Keratinocyte (primary cell): ENCODE measurements at regions not wholly inside any gene's neighbourhood (a gene's known extent, or its start where the extent isn't known, plus 50 kb on each side); places are given as distances from the start of the nearest gene placed in this dataset.

ENCODE experiments used
- DNase-seq: peaks from one replicate; pipeline ENCODE4 v3.0.0-alpha.2; 2011; ENCODE audit warnings: low read depth, missing footprints, low spot score
- FAIRE-seq: peaks from 2 replicates; lab custom pipeline; 2011; peaks lifted over from hg19 to GRCh38; lab: Jason Lieb, UNC
- H2AFZ ChIP-seq: 2 replicates; pipeline ENCODE4 v1.6.0; 2012; ENCODE audit warnings: low read length, control low read depth, inconsistent platforms; ENCODE audit not compliant: control insufficient read depth
- H3K27ac ChIP-seq: 2 replicates; pipeline ENCODE4 v1.5.1; 2011; ENCODE audit warnings: low read length; ENCODE audit not compliant: control insufficient read depth, insufficient read depth
- H3K27me3 ChIP-seq: 3 replicates; pipeline ENCODE4 v1.6.0; 2011; ENCODE audit warnings: low read length; ENCODE audit not compliant: control insufficient read depth, insufficient read depth; ENCODE audit errors: extremely low read depth
- H3K36me3 ChIP-seq, 2 experiments: 2 replicates in 1 of 2; 3 replicates in 1 of 2; pipeline ENCODE4 v1.5.1; 2011; ENCODE audit warnings: low read length in 2 of 2, mild to moderate bottlenecking in 1 of 2; ENCODE audit not compliant: control insufficient read depth in 2 of 2, insufficient read depth in 2 of 2; ENCODE audit errors: extremely low read depth in 1 of 2
- H3K4me1 ChIP-seq: 3 replicates; pipeline ENCODE4 v1.5.1; 2011; ENCODE audit warnings: low read length; ENCODE audit not compliant: control insufficient read depth, insufficient read depth; ENCODE audit errors: extremely low read depth
- H3K4me2 ChIP-seq: 3 replicates; pipeline ENCODE4 v1.6.0; 2011; ENCODE audit warnings: low read depth, low read length; ENCODE audit not compliant: control insufficient read depth, insufficient read depth; ENCODE audit errors: extremely low read depth
- H3K4me3 ChIP-seq, 3 experiments: fragments of 200-600 bp in 1 of 3; sonication (generic) in 1 of 3; 2 replicates in 2 of 3; 3 replicates in 1 of 3; pipeline ENCODE4 v1.5.1; 2011 to 2016; ENCODE audit warnings: low read length in 3 of 3, mild to moderate bottlenecking in 3 of 3, control low read depth in 2 of 3, inconsistent platforms in 1 of 3, low read depth in 1 of 3, mixed read lengths in 1 of 3, mixed run types in 1 of 3, moderate library complexity in 1 of 3; ENCODE audit not compliant: control insufficient read depth in 2 of 3, insufficient read depth in 2 of 3; ENCODE audit errors: extremely low read depth in 1 of 3
- H3K79me2 ChIP-seq: 2 replicates; pipeline ENCODE4 v1.6.0; 2012; ENCODE audit warnings: low read length; ENCODE audit not compliant: control insufficient read depth, insufficient read depth
- H3K9ac ChIP-seq: 3 replicates; pipeline ENCODE4 v1.6.0; 2011; ENCODE audit warnings: low read length; ENCODE audit not compliant: control insufficient read depth, insufficient read depth; ENCODE audit errors: extremely low read depth
- H3K9me1 ChIP-seq: 3 replicates; pipeline ENCODE4 v1.6.0; 2011; ENCODE audit warnings: low read length; ENCODE audit not compliant: control insufficient read depth, insufficient read depth; ENCODE audit errors: extremely low read depth
- H3K9me3 ChIP-seq: 2 replicates; pipeline ENCODE4 v1.5.1; 2012; ENCODE audit warnings: low read depth, low read length; ENCODE audit not compliant: control insufficient read depth
- H4K20me1 ChIP-seq: 3 replicates; pipeline ENCODE4 v1.6.0; 2011; ENCODE audit warnings: low read length; ENCODE audit not compliant: control insufficient read depth, insufficient read depth; ENCODE audit errors: extremely low read depth
- CTCF ChIP-seq, 3 experiments: IDR thresholded peaks in 1 of 3; conservative IDR thresholded peaks in 1 of 3; optimal IDR thresholded peaks in 1 of 3; 2 replicates in 2 of 3; 3 replicates in 1 of 3; pipeline versions ENCODE3 to v1.5.1; 2011; ENCODE audit warnings: low read length in 3 of 3, mild to moderate bottlenecking in 3 of 3, moderate library complexity in 2 of 3, control low read depth in 1 of 3, inconsistent platforms in 1 of 3; ENCODE audit not compliant: insufficient read depth in 2 of 3; ENCODE audit errors: extremely low read depth in 1 of 3
- EZH2 ChIP-seq: IDR thresholded peaks from one replicate; pipeline ENCODE4 v1.6.1; 2012; ENCODE audit warnings: inconsistent platforms, mild to moderate bottlenecking, low read length, moderate library complexity
- dilution Hi-C: fragments of 300-500 bp; cut with MboI; formaldehyde crosslinking; loops from one replicate; pipeline ENCODE4 v1.7.0; 2020; ENCODE audit warnings: low sequenced_read_pairs; ENCODE audit not compliant: extremely low pct_ligation_motif_present

DNA sequence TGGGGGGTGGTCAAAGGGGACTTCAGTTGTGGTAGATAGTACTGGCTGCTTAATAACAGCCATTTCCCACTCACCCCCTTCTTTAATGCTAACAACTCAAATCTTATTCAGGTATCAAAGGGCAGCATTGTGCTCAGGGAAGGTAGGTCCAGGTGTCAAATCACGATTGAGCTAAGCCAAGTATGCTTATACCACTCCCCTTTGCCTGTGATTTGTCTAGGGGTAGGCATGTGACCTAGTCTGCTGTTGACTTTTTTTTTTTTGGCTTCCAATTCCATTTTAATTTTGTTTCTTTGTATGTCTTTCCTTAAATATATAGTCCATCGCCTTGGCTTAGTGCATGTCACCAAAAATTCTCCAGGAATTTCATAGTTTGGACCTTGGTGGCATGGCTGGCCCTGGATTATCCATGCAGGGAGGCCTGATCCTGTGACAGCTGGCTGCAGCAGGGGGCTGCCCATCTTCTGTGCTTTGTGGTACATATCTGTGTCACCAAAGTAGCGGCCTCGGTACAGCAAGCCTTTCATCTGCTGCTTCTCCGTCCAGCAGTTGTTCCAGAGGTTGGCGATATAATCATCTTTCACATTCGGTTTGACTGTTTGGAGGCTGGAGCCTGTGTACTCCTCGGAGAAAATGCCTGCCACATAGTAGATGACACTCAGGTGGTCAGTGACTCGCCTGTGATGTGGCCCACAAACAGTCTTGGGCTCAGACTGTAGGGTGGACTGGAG is 68.1 kb upstream of the SPRED2 start:
- H3K9ac ChIP-seq, result no peak overlapping the region
- DNase-seq, result no peak
- no peak overlapping the region for H3K4me3 ChIP-seq
- H3K9me1 ChIP-seq, result no peaks in the 10 kb centered on the region
- H3K27ac ChIP-seq, result no peak overlapping the region
- H3K27me3 ChIP-seq, result no peaks in the 10 kb centered on the region
- H3K36me3 ChIP-seq, result no peaks in the 10 kb centered on the region
- no peak overlapping the region for H2AFZ ChIP-seq
- H3K4me2 ChIP-seq, result no peak overlapping the region
- TF ChIP-seq EZH2 (no peak), CTCF (optimal IDR thresholded peaks at IDR 0.05 in 1 of 3, IDR thresholded peaks at IDR 0.05 in 1 of 3, conservative IDR thresholded peaks at IDR 0.05 in 1 of 3; ENCODE audit: extremely low read depth in 1 of 3, insufficient read depth in 2 of 3, low read length in 3 of 3) (no peak)
- peaks cover 5% of the 10 kb centered on the region for H3K4me1 ChIP-seq
- no peak for FAIRE-seq
- H3K9me3 ChIP-seq, result no peaks in the 10 kb centered on the region
- no peaks in the 10 kb centered on the region for H3K79me2 ChIP-seq
- H4K20me1 ChIP-seq, result no peaks in the 10 kb centered on the region
- dilution Hi-C loops, result no loop called here

- no peaks in the 10 kb centered on the region for H3K9me1 ChIP-seq
- dilution Hi-C loops, result no loop called here
- H3K4me2 ChIP-seq, result no peak overlapping the region
- H2AFZ ChIP-seq, result no peak overlapping the region
- H3K27ac ChIP-seq, result no peak overlapping the region
- no peaks in the 10 kb centered on the region for H4K20me1 ChIP-seq
- no peak overlapping the region for H3K4me3 ChIP-seq
- no peak for TF ChIP-seq EZH2
- TF ChIP-seq CTCF (optimal IDR thresholded peaks at IDR 0.05 in 1 of 3, IDR thresholded peaks at IDR 0.05 in 1 of 3, conservative IDR thresholded peaks at IDR 0.05 in 1 of 3; ENCODE audit: extremely low read depth in 1 of 3, insufficient read depth in 2 of 3, low read length in 3 of 3), result no peak
- no peak overlapping the region for H3K9ac ChIP-seq
- H3K79me2 ChIP-seq, result no peaks in the 10 kb centered on the region
- H3K4me1 ChIP-seq, result no peaks in the 10 kb centered on the region
- no peak for FAIRE-seq
- no peaks in the 10 kb centered on the region for H3K36me3 ChIP-seq
- DNase-seq, result no peak
- H3K9me3 ChIP-seq, result no peaks in the 10 kb centered on the region
- no peaks in the 10 kb centered on the region for H3K27me3 ChIP-seq
Measured at GRCh38 chr2:65499216-65499615, 66.8 kb upstream of the SPRED2 start.
